HUES6 (cell line): ENCODE measurements at regions not wholly inside any gene's neighbourhood (a gene's known extent, or its start where the extent isn't known, plus 50 kb on each side); places are given as distances from the start of the nearest gene placed in this dataset.

Source experiments
- H3K27ac ChIP-seq: 2 replicates; pipeline ENCODE4 v1.7.0; 2013; ENCODE audit warnings: low read depth, mild to moderate bottlenecking, low read length, inconsistent platforms
- H3K27me3 ChIP-seq: 2 replicates; pipeline ENCODE4 v1.6.1; 2013; ENCODE audit warnings: low read length; ENCODE audit not compliant: control insufficient read depth, insufficient read depth
- H3K36me3 ChIP-seq: 2 replicates; pipeline ENCODE4 v1.6.1; 2013; ENCODE audit warnings: low read length; ENCODE audit not compliant: control insufficient read depth, insufficient read depth
- H3K4me1 ChIP-seq: 2 replicates; pipeline ENCODE4 v1.6.1; 2013; ENCODE audit warnings: low read length; ENCODE audit not compliant: control insufficient read depth, insufficient read depth
- H3K4me3 ChIP-seq: 2 replicates; pipeline ENCODE4 v1.5.1; 2013; ENCODE audit warnings: low read depth, low read length
- H3K9ac ChIP-seq: one replicate; pipeline ENCODE4 v1.6.1; 2013; ENCODE audit warnings: mild to moderate bottlenecking, low read length
- H3K9me3 ChIP-seq: 2 replicates; pipeline ENCODE4 v1.6.1; 2013; ENCODE audit warnings: low read depth, low read length; ENCODE audit not compliant: control insufficient read depth, insufficient read depth

GRCh38 chr20:57877995-57878394 lies 168.2 kb upstream of the PMEPA1 start:
- Histone ChIP-seq H3K9me3 (no peaks in the 10 kb centered on the region), H3K27ac (no peak overlapping the region), H3K9ac (no peak overlapping the region), H3K36me3 (no peaks in the 10 kb centered on the region), H3K4me3 (no peak overlapping the region), H3K4me1 (peaks cover 5% of the 10 kb centered on the region; the same call in 1 of the 2 replicates), H3K27me3 (no peaks in the 10 kb centered on the region; the same call in 1 of the 2 replicates)

- Histone ChIP-seq H3K27ac (no peak overlapping the region), H3K9ac (no peak overlapping the region), H3K36me3 (no peaks in the 10 kb centered on the region), H3K4me3 (no peak overlapping the region), H3K4me1 (no peaks in the 10 kb centered on the region; the same call in 1 of the 2 replicates), H3K27me3 (no peaks in the 10 kb centered on the region; the same call in 1 of the 2 replicates), H3K9me3 (peaks cover 4% of the 10 kb centered on the region)
Observed at GRCh38 chr20:57877131-57877824, 167.5 kb upstream of the PMEPA1 start.

GRCh38 chr20:57876163-57876562 lies 166.3 kb upstream of the PMEPA1 start:
- H3K36me3 ChIP-seq, result no peaks in the 10 kb centered on the region
- no peaks in the 10 kb centered on the region; the same call in 1 of the 2 replicates for H3K4me1 ChIP-seq
- no peak overlapping the region for H3K4me3 ChIP-seq
- H3K27me3 ChIP-seq, result no peaks in the 10 kb centered on the region; the same call in 1 of the 2 replicates
- H3K9me3 ChIP-seq, result peaks cover 4% of the 10 kb centered on the region
- H3K27ac ChIP-seq, result no peak overlapping the region
- no peak overlapping the region for H3K9ac ChIP-seq

- H3K4me1 ChIP-seq, result no peaks in the 10 kb centered on the region
- H3K9me3 ChIP-seq, result peaks cover 4% of the 10 kb centered on the region
- H3K36me3 ChIP-seq, result no peaks in the 10 kb centered on the region
- H3K4me3 ChIP-seq, result no peak overlapping the region
- no peak overlapping the region for H3K9ac ChIP-seq
- no peak overlapping the region for H3K27ac ChIP-seq
- no peaks in the 10 kb centered on the region; the same call in 1 of the 2 replicates for H3K27me3 ChIP-seq
Observed at GRCh38 chr20:57874141-57874540, 164.3 kb upstream of the PMEPA1 start.

GRCh38 chr20:57872816-57873409 lies 163.1 kb upstream of the PMEPA1 start:
- H3K27ac ChIP-seq, result no peak overlapping the region
- no peaks in the 10 kb centered on the region for H3K36me3 ChIP-seq
- H3K9me3 ChIP-seq, result peaks cover 4% of the 10 kb centered on the region
- no peak overlapping the region for H3K4me3 ChIP-seq
- H3K9ac ChIP-seq, result no peak overlapping the region
- peaks cover 1% of the 10 kb centered on the region; the same call in 1 of the 2 replicates for H3K4me1 ChIP-seq
- peaks cover 4% of the 10 kb centered on the region; the same call in 1 of the 2 replicates for H3K27me3 ChIP-seq

- no peaks in the 10 kb centered on the region for H3K36me3 ChIP-seq
- peaks cover 4% of the 10 kb centered on the region; the same call in 1 of the 2 replicates for H3K27me3 ChIP-seq
- peaks cover 17% of the 10 kb centered on the region for H3K4me1 ChIP-seq
- H3K9me3 ChIP-seq, result peaks cover 4% of the 10 kb centered on the region
- no peak overlapping the region for H3K27ac ChIP-seq
- H3K9ac ChIP-seq, result no peak overlapping the region
- H3K4me3 ChIP-seq, result no peak overlapping the region
Observed at GRCh38 chr20:57871237-57871632, 161.4 kb upstream of the PMEPA1 start.

- Histone ChIP-seq H3K27me3 (peaks cover 4% of the 10 kb centered on the region; the same call in 1 of the 2 replicates), H3K27ac (no peak overlapping the region)
Observed at GRCh38 chr20:57870597-57871236, 160.9 kb upstream of the PMEPA1 start.

GRCh38 chr20:57869951-57870315 lies 160.1 kb upstream of the PMEPA1 start:
- Histone ChIP-seq H3K27me3 (peaks cover 4% of the 10 kb centered on the region; the same call in 1 of the 2 replicates), H3K4me3 (no peak overlapping the region), H3K9ac (no peak overlapping the region), H3K9me3 (peaks cover 4% of the 10 kb centered on the region), H3K4me1 (peaks cover 17% of the 10 kb centered on the region), H3K36me3 (no peaks in the 10 kb centered on the region), H3K27ac (no peak overlapping the region)

More at GRCh38 chr20:57870597-57871236, 160.9 kb upstream of the PMEPA1 start:
- H3K9ac ChIP-seq, result no peak overlapping the region
- peaks cover 17% of the 10 kb centered on the region for H3K4me1 ChIP-seq
- peaks cover 4% of the 10 kb centered on the region for H3K9me3 ChIP-seq
- no peak overlapping the region for H3K4me3 ChIP-seq
- no peaks in the 10 kb centered on the region for H3K36me3 ChIP-seq

GRCh38 chr20:57869291-57869950 lies 159.6 kb upstream of the PMEPA1 start:
- peaks cover 17% of the 10 kb centered on the region for H3K4me1 ChIP-seq
- H3K27ac ChIP-seq, result no peak overlapping the region
- H3K36me3 ChIP-seq, result no peaks in the 10 kb centered on the region
- peaks cover 4% of the 10 kb centered on the region; the same call in 1 of the 2 replicates for H3K27me3 ChIP-seq
- no peak overlapping the region for H3K9ac ChIP-seq
- no peak overlapping the region for H3K4me3 ChIP-seq
- H3K9me3 ChIP-seq, result peaks cover 4% of the 10 kb centered on the region

- Histone ChIP-seq H3K27ac (no peak overlapping the region), H3K9ac (no peak overlapping the region), H3K36me3 (no peaks in the 10 kb centered on the region), H3K4me3 (no peak overlapping the region), H3K4me1 (peaks cover 17% of the 10 kb centered on the region), H3K27me3 (peaks cover 4% of the 10 kb centered on the region; the same call in 1 of the 2 replicates), H3K9me3 (peaks cover 4% of the 10 kb centered on the region)
Observed at GRCh38 chr20:57868310-57868709, 158.5 kb upstream of the PMEPA1 start.
